Neutrophil (primary cell): ENCODE measurements at regions not wholly inside any gene's neighbourhood (a gene's known extent, or its start where the extent isn't known, plus 50 kb on each side); places are given as distances from the start of the nearest gene placed in this dataset.
"Not testable (repeated sequence)": the region's sequence is repeated elsewhere in the genome, so short reads cannot be mapped to it uniquely, and the experiment has no call there.

Experiments
- H3K27ac ChIP-seq: fragments of 200-600 bp; sonication (generic); 2 replicates; pipeline ENCODE4 v1.5.1; 2016; ENCODE audit warnings: mild to moderate bottlenecking, moderate library complexity
- H3K27me3 ChIP-seq: fragments of 200-600 bp; sonication (generic); 2 replicates; pipeline ENCODE4 v1.6.0; 2016; ENCODE audit warnings: mild to moderate bottlenecking
- H3K36me3 ChIP-seq: fragments of 200-600 bp; sonication (generic); 2 replicates; pipeline ENCODE4 v1.5.1; 2017
- H3K4me1 ChIP-seq, 2 experiments: fragments of 200-600 bp in 1 of 2; sonication (generic) in 1 of 2; 1 replicate in 1 of 2; 2 replicates in 1 of 2; pipeline versions ENCODE4 v1.5.1 to v1.6.1; 2013 to 2016; ENCODE audit warnings: low read depth in 1 of 2, low read length in 1 of 2, mild to moderate bottlenecking in 1 of 2, moderate library complexity in 1 of 2; ENCODE audit not compliant: control insufficient read depth in 1 of 2, insufficient read depth in 1 of 2
- H3K4me3 ChIP-seq, 2 experiments: fragments of 200-600 bp in 1 of 2; sonication (generic) in 1 of 2; 1 replicate in 1 of 2; 2 replicates in 1 of 2; pipeline ENCODE4 v1.5.1; 2013 to 2016; ENCODE audit warnings: low read depth in 1 of 2, low read length in 1 of 2, mild to moderate bottlenecking in 1 of 2, moderate library complexity in 1 of 2
- H3K9me3 ChIP-seq: fragments of 200-600 bp; sonication (generic); 2 replicates; pipeline ENCODE4 v1.5.1; 2016
- TF ChIP-seq, protein P1 (sequence below): fragments of 200-600 bp; sonication (generic); IDR thresholded peaks from 2 replicates; pipeline ENCODE4 v1.5.1; 2016; ENCODE audit warnings: antibody characterized with exemption

DNA sequence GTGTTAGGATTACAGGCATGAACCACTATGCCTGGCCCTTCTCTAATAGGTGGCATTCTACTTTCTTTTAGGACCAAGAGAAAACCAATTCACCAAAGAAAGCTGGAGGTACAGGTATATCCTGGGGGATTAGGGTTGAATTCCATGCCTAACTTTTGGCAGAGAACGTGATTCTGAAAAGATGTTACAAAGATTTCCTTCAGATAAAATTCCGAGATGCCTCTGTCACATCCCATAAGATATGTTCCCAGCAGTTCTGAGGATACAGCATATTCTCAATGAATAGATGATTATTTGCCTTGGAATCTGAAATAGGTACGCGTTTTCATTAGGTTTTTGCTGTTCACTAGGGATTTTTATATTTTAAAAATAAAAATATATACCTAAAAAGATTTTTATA is 111.9 kb upstream of the KRAS start:
- H3K27me3 ChIP-seq = no peaks in the 10 kb centered on the region
- TF ChIP-seq, protein P1, sequence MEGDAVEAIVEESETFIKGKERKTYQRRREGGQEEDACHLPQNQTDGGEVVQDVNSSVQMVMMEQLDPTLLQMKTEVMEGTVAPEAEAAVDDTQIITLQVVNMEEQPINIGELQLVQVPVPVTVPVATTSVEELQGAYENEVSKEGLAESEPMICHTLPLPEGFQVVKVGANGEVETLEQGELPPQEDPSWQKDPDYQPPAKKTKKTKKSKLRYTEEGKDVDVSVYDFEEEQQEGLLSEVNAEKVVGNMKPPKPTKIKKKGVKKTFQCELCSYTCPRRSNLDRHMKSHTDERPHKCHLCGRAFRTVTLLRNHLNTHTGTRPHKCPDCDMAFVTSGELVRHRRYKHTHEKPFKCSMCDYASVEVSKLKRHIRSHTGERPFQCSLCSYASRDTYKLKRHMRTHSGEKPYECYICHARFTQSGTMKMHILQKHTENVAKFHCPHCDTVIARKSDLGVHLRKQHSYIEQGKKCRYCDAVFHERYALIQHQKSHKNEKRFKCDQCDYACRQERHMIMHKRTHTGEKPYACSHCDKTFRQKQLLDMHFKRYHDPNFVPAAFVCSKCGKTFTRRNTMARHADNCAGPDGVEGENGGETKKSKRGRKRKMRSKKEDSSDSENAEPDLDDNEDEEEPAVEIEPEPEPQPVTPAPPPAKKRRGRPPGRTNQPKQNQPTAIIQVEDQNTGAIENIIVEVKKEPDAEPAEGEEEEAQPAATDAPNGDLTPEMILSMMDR = no peak
- H3K36me3 ChIP-seq = no peaks in the 10 kb centered on the region
- no peak overlapping the region for H3K27ac ChIP-seq
- no peaks in the 10 kb centered on the region for H3K9me3 ChIP-seq
- H3K4me1 ChIP-seq = no peaks in the 10 kb centered on the region
- H3K4me3 ChIP-seq = no peak overlapping the region

DNA sequence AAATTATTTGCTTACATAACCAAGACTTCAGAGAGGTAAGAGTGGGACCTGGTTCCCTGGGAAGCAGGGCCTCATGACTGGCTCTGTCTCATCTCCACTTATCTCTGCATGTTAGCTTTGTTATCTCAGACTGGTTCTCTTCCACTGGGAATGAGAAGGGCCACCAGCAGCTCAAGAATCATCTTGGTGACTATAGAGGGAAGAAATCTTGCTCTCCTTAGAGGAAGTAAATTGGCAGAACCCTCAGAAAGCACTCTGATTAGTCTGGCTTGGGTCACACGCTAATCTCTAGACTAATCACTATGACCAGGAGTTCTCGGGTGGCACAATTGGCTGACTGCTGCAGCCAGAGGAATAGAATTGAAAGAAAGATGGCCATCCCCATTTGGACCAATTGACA is 110.8 kb upstream of the KRAS start:
- Histone ChIP-seq H3K36me3 (no peaks in the 10 kb centered on the region), H3K27ac (no peak overlapping the region), H3K9me3 (no peaks in the 10 kb centered on the region), H3K4me3 (no peak overlapping the region), H3K27me3 (no peaks in the 10 kb centered on the region), H3K4me1 (no peaks in the 10 kb centered on the region)
- TF ChIP-seq, protein P1 = no peak

DNA sequence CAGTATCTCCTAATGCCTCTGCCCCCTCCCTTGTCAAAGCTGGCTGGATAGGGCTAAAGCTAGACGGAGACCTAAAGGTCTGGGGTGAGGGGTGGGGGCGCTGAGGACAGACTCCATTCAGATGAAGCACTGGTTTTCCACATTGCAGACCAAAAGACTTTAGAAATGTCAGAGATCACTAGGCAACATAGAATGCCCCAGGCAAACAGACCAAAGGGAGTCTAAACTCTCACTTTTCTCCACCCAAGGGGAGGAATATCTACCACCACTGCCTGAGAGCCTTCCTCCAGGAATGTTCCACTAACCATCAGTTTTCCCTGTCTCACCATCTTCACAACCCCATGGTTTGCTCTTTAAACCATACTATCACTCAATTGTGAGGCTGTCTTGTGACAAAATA is 106.9 kb upstream of the KRAS start:
- Histone ChIP-seq H3K9me3 (no peaks in the 10 kb centered on the region), H3K4me1 (no peaks in the 10 kb centered on the region), H3K27ac (no peak overlapping the region), H3K27me3 (no peaks in the 10 kb centered on the region), H3K36me3 (no peaks in the 10 kb centered on the region), H3K4me3 (no peak overlapping the region)
- TF ChIP-seq, protein P1 = no peak

DNA sequence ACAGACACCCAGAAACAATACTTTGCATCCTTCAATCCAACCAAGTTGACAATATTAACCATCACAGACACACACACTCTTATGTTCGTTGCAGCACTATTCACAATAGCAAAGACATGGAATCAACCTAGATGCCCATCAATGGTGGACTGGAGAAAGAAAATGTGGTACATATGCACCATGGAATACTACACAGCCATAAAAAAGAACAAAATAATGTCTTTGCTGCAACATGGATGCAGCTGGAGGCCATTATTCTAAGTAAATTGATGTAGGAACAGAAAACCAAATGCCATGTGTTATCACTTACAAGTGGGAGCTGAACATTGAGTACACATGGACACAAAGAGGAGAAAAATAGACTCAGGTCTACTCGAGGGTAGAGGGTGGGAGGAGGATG is 102.2 kb upstream of the KRAS start:
- H3K36me3 ChIP-seq, H3K9me3 ChIP-seq, H3K27me3 ChIP-seq, H3K4me1 ChIP-seq, H3K27ac ChIP-seq, H3K4me3 ChIP-seq: not testable (repeated sequence)

DNA sequence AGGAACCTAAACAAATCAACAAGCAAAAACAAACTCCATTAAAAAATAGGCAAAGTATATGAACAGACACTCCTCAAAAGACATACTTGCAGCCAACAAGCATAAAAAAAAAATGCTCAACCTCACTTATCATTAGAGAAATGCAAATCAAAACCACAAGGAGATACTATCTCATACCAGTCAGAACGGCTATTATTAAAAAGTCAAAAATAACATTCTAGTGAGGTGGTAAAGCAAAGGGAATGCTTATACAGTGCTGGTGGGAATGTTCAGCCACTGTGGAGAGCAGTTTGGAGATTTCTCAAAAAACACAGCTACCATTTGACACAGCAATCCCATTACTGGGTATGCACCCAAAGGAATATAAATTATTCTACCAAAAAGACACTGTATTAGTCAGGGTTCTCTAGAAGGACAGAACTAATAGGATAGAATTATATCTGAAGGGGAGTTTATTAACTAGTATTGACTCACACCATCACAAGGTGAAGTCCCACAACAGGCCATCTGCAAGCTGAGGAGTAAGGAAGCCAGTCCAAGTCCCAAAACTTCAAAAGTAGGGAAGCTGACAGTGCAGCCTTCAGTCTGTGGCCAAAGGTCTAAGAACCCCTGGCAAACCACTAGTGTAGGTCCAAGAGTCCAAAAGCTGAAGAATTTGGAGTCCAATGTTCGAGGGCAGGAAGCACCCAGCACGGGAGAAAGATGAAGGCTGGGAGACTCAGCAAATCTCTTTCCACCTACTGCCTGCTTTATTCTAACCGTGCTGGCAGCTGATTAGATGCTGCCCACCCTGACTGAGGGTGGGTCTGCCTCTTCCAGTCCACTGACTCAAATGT is 101.6 kb upstream of the KRAS start:
- H3K4me1 ChIP-seq = no peaks in the 10 kb centered on the region
- no peak overlapping the region for H3K27ac ChIP-seq
- no peaks in the 10 kb centered on the region for H3K36me3 ChIP-seq
- no peaks in the 10 kb centered on the region for H3K9me3 ChIP-seq
- H3K27me3 ChIP-seq = no peaks in the 10 kb centered on the region
- TF ChIP-seq, protein P1 = no peak
- H3K4me3 ChIP-seq = no peak overlapping the region

DNA sequence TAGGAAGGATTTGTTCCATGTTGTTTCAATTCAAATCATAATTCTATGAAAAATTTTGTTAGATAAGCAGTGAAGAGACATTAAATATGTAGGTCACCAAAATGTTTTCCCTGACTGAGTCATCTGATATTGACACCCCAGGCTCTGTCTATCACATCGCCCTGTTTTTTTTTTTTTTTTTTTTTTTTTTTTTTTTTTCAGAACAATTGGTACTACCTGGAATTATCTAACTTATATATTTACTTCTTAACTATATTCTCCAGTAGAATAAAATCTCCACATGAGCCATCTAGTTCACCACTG is 97.8 kb upstream of the KRAS start:
- TF ChIP-seq, protein P1 = no peak
- Histone ChIP-seq H3K4me3 (no peak overlapping the region), H3K36me3 (no peaks in the 10 kb centered on the region), H3K27me3 (no peaks in the 10 kb centered on the region), H3K9me3 (no peaks in the 10 kb centered on the region), H3K27ac (no peak overlapping the region), H3K4me1 (no peaks in the 10 kb centered on the region)
